T-helper 2 cell treated with Interferon-gamma antibody and Interleukin-4, amounts not matched to agents 5 μg/mL and 100 μg/mL, for 36 hours (primary cell): ENCODE measurements at regions not wholly inside any gene's neighbourhood (a gene's known extent, or its start where the extent isn't known, plus 50 kb on each side); places are given as distances from the start of the nearest gene placed in this dataset.

Source experiments
- DNase-seq: peaks from one replicate; pipeline ENCODE4 v3.0.0; 2021; ENCODE audit warnings: low spot score
- H3K27ac Mint-ChIP-seq: one replicate; pipeline ENCODE4 v1.8.0; 2021; ENCODE audit warnings: mild to moderate bottlenecking, mixed read lengths
- H3K27me3 Mint-ChIP-seq: one replicate; pipeline ENCODE4 v1.8.0; 2021; ENCODE audit warnings: low read depth, mixed read lengths
- H3K36me3 Mint-ChIP-seq: one replicate; pipeline ENCODE4 v1.8.0; 2021; ENCODE audit warnings: low read depth, mixed read lengths
- H3K4me1 Mint-ChIP-seq: one replicate; pipeline ENCODE4 v1.8.0; 2021; ENCODE audit warnings: low read depth, mixed read lengths
- H3K4me3 Mint-ChIP-seq: one replicate; pipeline ENCODE4 v1.8.0; 2022; ENCODE audit warnings: mild to moderate bottlenecking, moderate library complexity, mixed read lengths
- H3K9me3 Mint-ChIP-seq: one replicate; pipeline ENCODE4 v1.8.0; 2021; ENCODE audit warnings: mixed read lengths

DNA sequence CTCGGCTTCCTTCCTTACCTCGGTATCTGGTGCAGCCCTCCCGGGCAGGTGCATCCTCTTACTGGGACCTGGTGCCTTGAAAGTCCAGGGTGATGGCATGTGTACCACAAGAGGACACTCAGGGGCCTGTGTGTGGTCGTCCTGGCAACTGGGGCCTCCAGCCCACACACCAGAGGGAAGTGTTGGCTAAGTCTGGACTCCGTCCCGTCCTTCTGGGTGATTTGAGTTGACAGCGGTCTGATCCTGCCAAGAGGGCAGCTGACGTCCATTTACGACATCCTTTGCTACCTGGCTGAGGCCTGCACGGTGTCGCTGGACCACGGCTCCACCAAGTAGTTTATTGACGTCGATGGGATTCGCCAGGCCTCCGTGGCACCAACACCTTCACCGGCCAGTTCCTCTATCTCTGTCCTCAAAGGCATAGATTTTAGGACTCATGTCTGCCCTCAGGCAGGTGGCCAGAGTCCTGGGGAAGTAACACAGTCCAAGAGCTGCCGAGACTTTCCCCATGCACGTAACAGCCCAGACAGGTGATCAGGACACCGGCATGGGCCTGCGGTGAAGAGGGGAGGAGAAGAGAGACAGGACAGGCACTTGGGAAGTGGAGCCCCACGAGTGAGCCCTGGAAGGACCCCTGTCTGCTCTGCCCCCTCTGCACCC lies 186.0 kb upstream of the HDAC4 start:
- Mint-ChIP-seq H3K9me3 (peaks cover 6% of the 10 kb centered on the region), H3K36me3 (no peaks in the 10 kb centered on the region), H3K27me3 (no peaks in the 10 kb centered on the region), H3K4me1 (no peaks in the 10 kb centered on the region), H3K4me3 (no peak overlapping the region), H3K27ac (no peak overlapping the region)
- DNase-seq, result no peak

DNA sequence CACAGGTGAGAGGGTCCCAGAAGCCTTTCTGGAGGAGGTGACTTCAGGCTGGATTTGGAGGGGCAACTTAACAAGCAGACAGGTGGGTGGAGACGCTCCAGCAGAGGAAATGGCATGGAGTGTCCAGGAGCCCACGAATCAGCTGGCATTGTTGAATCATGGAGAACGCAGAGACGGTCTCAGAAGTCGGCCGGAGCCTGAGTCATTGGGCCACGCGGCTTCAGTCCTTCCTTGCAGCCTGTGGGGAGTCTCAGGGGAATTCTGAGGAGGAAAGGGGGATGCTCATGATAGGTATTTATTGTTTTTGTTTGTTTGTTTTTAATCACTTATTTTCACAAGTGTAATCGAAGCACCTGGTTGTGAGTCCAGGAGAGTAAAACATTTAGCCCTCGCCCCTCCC lies 184.6 kb upstream of the HDAC4 start:
- H3K27me3 Mint-ChIP-seq, result no peaks in the 10 kb centered on the region
- H3K27ac Mint-ChIP-seq, result no peak overlapping the region
- no peak for DNase-seq
- H3K4me1 Mint-ChIP-seq, result no peaks in the 10 kb centered on the region
- no peaks in the 10 kb centered on the region for H3K36me3 Mint-ChIP-seq
- no peak overlapping the region for H3K4me3 Mint-ChIP-seq
- no peaks in the 10 kb centered on the region for H3K9me3 Mint-ChIP-seq

DNA sequence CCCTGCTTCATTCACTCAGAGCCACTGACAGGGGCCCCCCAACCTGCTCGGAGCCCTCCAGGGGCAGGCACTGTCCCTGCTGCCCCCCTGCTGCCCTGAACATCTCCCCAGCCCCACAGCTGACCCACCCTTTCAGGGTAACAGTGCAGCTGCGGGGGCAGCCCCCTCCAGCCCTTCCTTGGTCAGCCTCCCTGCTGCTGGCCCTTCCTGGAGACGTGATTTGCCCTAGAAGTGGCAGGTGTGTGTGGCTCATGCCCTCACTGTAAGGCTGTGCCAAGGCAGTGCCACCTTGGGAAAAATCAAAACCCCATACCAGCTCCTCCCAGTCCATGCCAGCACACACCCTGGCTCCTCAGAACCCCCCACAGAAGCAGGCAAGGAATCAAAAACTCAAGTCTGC lies 184.2 kb upstream of the HDAC4 start:
- no peaks in the 10 kb centered on the region for H3K4me1 Mint-ChIP-seq
- H3K4me3 Mint-ChIP-seq, result no peak overlapping the region
- DNase-seq, result no peak
- no peaks in the 10 kb centered on the region for H3K9me3 Mint-ChIP-seq
- no peaks in the 10 kb centered on the region for H3K36me3 Mint-ChIP-seq
- H3K27ac Mint-ChIP-seq, result no peak overlapping the region
- H3K27me3 Mint-ChIP-seq, result no peaks in the 10 kb centered on the region

DNA sequence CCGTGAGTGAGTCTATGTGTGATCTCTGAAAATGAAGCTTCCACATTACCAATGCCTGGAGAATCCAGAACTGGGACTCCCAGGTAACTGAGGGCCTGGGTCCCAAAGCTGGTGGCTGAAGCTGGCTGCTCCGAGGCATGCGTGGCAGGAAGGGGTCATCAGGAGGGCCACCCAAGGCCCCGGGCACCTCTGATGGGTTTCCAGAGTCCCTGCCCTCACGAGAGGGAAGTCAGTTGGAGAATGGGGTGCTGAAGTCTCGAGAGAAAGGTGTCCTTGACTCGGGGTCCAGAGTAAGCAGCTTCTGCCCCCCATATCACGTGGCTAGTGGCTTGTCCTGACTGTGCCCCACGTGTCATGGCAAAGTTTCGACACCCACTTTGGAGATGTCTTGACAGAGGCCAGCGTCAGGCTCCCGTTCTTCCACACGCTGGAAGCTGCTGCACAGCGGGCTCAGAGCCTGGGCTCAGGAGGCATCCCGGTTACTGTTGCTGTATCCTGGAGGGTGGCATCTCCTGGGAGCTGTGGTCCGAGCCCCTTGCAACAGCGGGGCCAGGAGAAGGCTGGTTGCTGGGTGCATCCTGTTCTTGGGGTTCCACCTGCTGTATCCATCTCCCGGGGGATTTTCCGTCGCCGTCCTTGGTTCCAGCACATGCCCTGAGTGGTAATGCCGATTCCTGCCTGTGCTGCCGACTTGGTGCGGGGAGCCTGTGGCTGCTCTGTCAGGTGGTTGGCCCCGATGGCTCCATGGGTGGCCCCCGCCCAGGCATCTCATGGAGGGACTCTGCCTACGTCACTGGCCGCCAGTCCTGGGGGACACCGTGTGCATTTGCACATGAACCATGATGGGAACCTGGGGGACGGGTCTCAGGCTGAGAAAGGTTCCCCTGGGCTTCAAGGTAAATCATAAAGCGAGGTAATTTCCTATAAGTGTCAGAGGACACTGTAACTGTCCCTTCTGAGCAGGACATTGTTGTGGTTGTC lies 183.3 kb upstream of the HDAC4 start:
- H3K36me3 Mint-ChIP-seq, result no peaks in the 10 kb centered on the region
- H3K4me3 Mint-ChIP-seq, result no peak overlapping the region
- H3K4me1 Mint-ChIP-seq, result no peaks in the 10 kb centered on the region
- H3K9me3 Mint-ChIP-seq, result no peaks in the 10 kb centered on the region
- DNase-seq, result no peak
- H3K27me3 Mint-ChIP-seq, result no peaks in the 10 kb centered on the region
- H3K27ac Mint-ChIP-seq, result no peak overlapping the region

DNA sequence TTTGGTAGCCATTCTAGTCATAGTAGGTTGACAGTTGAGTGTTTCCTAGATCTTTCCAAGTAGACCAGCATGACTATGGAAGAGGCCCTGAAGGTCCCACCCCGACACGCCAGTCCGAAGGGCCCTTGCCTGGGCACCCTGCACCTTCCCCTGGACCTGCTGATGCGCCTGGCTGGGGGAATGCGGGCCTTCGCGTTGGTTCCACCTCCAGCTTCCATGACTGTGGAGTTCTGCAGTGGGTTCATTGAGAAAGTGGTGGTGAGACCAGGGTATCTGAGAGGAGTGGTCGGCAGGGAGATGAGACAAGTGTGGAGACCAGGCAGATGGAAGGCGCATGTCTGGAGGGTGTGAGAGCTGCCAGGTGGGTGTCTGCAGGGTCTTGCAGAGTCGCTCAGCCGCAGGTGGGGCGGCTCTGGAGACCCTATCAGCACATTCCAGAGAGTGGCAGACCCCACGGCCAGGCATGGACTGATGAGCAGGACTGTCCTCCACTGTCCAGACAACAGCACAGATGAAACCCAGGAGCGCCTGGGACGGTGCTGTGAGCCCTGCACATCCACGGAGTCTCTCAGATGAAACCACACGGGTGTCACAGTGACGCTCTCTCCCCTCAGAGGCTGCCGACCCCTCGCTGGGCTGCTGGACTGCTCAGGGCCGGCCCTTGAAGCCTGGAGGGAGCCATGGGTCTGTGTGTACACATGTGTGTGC lies 182.5 kb upstream of the HDAC4 start:
- no peak overlapping the region for H3K27ac Mint-ChIP-seq
- no peaks in the 10 kb centered on the region for H3K9me3 Mint-ChIP-seq
- no peak overlapping the region for H3K4me3 Mint-ChIP-seq
- H3K4me1 Mint-ChIP-seq, result no peaks in the 10 kb centered on the region
- no peak for DNase-seq
- no peaks in the 10 kb centered on the region for H3K27me3 Mint-ChIP-seq
- H3K36me3 Mint-ChIP-seq, result no peaks in the 10 kb centered on the region

DNA sequence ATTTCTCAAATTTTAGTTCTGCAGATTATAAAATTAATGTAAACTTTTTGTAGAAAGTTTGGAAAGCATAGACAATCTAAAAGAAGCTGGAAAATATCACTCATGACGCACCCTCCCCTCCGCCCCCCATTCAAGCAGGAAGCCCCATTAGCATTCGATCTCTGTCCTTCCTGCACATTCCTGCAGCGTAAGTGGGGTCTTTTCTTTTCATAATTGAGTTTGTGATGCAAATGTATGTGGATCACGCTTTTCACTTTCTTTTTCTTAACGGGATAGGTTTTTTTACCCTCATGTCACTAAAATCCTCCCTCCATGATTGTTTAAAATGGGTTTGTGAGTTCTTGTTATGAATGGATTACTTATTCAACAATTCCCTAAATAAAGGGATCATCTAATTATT lies 181.7 kb upstream of the HDAC4 start:
- no peak overlapping the region for H3K4me3 Mint-ChIP-seq

DNA sequence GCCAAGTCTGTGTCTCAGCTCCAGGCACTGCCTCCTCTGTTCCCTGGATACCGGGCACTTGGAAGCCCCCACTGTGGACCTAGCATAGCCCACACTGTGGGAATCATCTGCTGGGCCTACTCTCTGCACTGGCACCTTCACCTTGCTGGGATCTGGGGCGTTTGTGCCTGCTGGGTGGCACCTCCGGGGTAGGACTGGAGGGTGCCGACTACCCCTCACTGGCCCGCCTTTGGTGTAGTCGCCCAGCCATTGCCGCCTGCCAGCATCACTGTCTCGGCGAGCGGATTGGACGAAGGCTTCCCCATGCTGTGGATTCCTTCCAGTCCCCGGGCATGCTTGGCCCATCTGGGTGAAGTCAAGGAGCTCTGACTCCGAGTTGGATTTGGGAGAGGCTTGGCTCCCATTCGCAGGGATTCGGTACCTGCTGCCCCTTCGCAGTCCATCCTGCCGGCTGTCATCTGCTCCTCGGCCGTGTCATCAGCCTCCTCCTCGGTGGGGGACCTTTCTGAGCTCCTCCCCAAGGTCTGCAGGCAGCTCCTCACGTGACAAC lies 180.6 kb upstream of the HDAC4 start:
- Mint-ChIP-seq H3K36me3 (no peaks in the 10 kb centered on the region), H3K27me3 (peaks cover 1% of the 10 kb centered on the region), H3K9me3 (no peaks in the 10 kb centered on the region), H3K4me3 (no peak overlapping the region), H3K27ac (no peak overlapping the region), H3K4me1 (no peaks in the 10 kb centered on the region)
- DNase-seq, result no peak

More for the DNA sequence above, 181.7 kb upstream of the HDAC4 start:
- DNase-seq, result no peak
- Mint-ChIP-seq H3K9me3 (no peaks in the 10 kb centered on the region), H3K27ac (no peak overlapping the region), H3K36me3 (no peaks in the 10 kb centered on the region), H3K27me3 (no peaks in the 10 kb centered on the region), H3K4me1 (no peaks in the 10 kb centered on the region)

DNA sequence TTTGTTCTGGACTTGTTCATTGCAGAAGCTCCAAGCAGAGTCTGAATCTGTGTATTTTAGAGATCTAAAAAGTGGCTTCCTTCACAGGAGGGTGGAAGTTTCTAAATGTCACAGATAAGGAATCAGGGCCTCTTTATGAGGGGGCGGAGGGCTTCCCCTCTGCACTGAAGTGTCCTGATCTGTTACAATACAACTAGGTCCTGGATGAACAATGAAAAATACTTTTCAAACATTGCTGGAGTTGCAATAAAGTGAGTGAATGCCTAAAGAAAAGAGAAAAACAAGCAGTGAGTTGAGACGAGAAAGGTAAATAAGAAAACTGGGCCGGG lies 179.3 kb upstream of the HDAC4 start:
- Mint-ChIP-seq H3K4me1 (no peaks in the 10 kb centered on the region), H3K36me3 (no peaks in the 10 kb centered on the region), H3K27ac (no peak overlapping the region), H3K9me3 (no peaks in the 10 kb centered on the region), H3K4me3 (no peak overlapping the region), H3K27me3 (peaks cover 2% of the 10 kb centered on the region)
- DNase-seq, result no peak

DNA sequence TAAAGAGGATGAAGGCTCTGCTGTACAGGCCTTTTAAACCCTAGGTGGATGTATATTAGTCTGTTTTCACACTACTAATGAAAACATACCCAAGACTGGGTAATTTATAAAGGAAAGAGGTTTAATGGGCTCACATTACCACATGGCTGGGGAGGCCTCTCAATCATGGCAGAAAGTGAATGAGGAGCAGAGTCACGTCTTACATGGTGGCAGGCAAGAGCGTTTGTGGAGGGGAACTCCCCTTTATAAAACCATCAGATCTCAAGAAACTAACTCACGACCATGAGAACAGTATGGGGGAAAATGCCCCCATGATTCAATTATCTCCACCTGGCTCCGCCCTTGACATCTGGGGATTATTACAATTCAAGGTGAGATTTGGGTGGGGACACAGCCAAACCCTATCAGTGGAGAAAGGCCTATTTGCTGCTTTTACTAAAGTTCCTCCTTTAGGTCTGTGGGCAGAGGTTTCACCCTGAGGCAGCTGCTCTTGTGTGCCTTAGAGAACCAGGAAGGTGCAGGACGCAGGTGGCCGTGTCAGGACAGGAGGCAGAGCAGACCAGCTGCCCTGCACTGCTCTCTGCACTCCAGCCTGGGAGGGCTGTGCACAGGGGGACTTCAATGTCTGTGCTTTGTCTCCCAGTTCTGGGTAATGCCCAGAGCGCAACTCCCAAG lies 178.8 kb upstream of the HDAC4 start:
- Mint-ChIP-seq H3K9me3 (no peaks in the 10 kb centered on the region), H3K4me1 (no peaks in the 10 kb centered on the region), H3K27me3 (peaks cover 2% of the 10 kb centered on the region), H3K4me3 (no peak overlapping the region), H3K36me3 (no peaks in the 10 kb centered on the region), H3K27ac (no peak overlapping the region)
- DNase-seq, result no peak

DNA sequence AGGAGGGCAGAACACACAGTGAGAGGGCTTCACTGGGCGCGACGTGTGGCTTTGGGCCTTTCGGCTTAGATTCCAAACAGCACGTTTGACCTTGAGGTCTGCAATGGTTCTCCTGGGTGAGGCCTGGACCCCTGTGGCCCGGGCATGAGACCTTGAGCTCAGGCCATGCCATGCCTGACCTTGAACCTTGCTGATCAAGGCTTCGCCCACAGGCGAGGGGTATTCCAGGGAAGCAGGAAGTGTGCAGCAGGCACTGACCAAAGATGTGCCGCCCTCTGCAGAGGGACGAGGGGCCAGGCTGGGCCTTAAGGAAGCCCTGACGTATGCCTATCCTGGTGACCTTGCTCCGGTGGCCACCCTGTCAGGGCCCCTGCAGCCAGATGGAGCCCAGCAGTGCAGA lies 178.3 kb upstream of the HDAC4 start:
- DNase-seq, result no peak
- H3K36me3 Mint-ChIP-seq, result no peaks in the 10 kb centered on the region
- no peaks in the 10 kb centered on the region for H3K9me3 Mint-ChIP-seq
- peaks cover 2% of the 10 kb centered on the region for H3K27me3 Mint-ChIP-seq
- H3K27ac Mint-ChIP-seq, result no peak overlapping the region
- H3K4me1 Mint-ChIP-seq, result no peaks in the 10 kb centered on the region
- H3K4me3 Mint-ChIP-seq, result no peak overlapping the region

DNA sequence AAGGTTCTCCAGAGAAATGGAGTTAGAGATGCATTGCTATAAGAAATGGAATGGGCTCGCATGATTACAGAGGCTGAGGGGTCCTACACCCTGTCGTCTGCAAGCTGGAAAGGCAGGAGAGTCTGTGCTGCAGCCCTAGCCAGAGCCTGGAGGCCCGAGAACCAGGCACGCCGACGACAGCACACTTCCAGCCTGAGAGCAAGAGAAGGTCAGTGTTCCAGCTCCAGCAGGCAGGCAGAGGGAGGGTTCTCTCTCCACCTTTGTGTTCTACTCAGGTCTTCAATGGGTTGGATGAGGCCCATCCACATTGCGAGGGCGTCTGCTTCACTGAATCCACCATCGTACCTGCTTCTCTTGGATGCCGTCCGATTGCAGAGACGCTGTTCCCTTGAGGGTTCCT lies 177.6 kb upstream of the HDAC4 start:
- Mint-ChIP-seq H3K27ac (no peak overlapping the region), H3K4me3 (no peak overlapping the region), H3K9me3 (no peaks in the 10 kb centered on the region), H3K4me1 (no peaks in the 10 kb centered on the region), H3K27me3 (peaks cover 2% of the 10 kb centered on the region), H3K36me3 (no peaks in the 10 kb centered on the region)
- no peak for DNase-seq

DNA sequence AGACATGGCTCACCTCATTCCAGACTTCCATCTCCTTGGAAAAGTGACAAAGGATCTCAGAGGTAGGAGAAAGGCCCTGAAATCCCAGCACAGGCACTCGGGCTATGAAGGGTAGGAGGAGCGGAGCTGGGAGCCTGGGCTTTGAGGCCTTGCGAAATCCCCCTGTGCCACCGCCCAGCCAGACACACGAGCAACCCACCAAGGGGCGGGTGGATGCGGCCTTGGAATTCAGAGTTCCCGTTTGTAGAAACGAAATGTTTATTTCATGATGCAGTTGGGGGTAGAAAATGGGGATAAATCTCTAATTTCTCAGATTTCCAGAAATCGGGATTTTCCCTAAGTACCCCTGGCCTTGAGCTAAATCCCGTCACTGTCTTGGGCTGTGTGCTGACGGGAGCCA lies 177.1 kb upstream of the HDAC4 start:
- no peaks in the 10 kb centered on the region for H3K9me3 Mint-ChIP-seq

DNA sequence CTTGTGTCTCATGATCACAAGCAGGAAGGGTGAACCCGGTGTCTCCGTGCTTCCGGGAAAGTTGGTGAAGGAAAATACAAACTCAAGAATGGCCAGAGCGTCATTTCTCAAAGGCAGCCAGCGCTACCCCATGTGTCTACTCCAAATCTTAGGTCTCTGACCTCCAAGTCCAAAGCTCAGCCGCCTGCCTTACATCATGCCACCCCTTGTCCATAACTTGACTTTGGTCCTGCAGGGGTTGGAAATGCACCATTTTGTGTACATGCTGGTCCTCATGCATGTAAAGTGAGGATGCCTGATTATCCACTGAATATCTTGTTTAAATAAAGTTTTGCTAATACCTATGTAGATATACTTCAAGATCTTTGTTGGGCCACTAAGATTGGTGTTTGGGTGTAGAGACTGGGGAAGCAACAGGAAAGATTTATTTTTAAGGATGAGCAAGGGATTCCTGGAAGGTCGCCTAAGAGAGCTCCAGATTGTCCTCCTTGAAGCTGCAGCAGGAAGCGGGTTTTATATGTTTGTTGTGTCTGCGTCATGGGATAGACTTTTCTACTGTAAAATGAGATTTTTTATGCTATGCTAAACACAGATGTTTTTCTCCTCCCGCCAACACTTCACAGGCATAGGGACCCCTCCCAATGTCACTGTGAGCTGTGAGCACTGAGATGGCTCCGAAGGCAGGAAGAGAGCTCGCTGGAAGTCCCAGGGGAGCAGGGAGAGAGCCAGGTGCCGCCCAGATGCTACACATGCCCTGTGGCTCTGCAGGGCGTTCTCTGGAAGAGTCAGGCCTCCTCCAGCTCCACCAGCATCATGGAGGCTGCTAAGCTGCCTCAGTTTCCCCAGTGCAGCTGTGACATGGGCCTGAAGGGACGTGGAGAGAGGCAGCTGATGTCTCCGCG lies 176.2 kb upstream of the HDAC4 start:
- H3K36me3 Mint-ChIP-seq, result no peaks in the 10 kb centered on the region
- no peak for DNase-seq
- H3K9me3 Mint-ChIP-seq, result no peaks in the 10 kb centered on the region
- H3K27ac Mint-ChIP-seq, result no peak overlapping the region
- H3K4me1 Mint-ChIP-seq, result no peaks in the 10 kb centered on the region
- no peak overlapping the region for H3K4me3 Mint-ChIP-seq
- H3K27me3 Mint-ChIP-seq, result peaks cover 6% of the 10 kb centered on the region

More for the DNA sequence above, 177.1 kb upstream of the HDAC4 start:
- Mint-ChIP-seq H3K27ac (no peak overlapping the region), H3K4me3 (no peak overlapping the region), H3K4me1 (no peaks in the 10 kb centered on the region), H3K27me3 (peaks cover 2% of the 10 kb centered on the region), H3K36me3 (no peaks in the 10 kb centered on the region)
- no peak for DNase-seq
